K562 (cell line): ENCODE measurements at regions not wholly inside any gene's neighbourhood (a gene's known extent, or its start where the extent isn't known, plus 50 kb on each side); places are given as distances from the start of the nearest gene placed in this dataset.

Experiments
- BRF1 ChIP-seq: IDR thresholded peaks from 3 replicates; pipeline ENCODE4 v1.6.1; 2011; ENCODE audit warnings: borderline replicate concordance, mild to moderate bottlenecking; ENCODE audit not compliant: insufficient read length; ENCODE audit errors: extremely low read depth
- CCAR2 ChIP-seq: fragments of 200-400 bp; formaldehyde crosslinking; IDR thresholded peaks from 2 replicates; pipeline ENCODE4 v1.6.1; 2017; ENCODE audit warnings: mild to moderate bottlenecking, low read depth, low read length
- ETV5 ChIP-seq: sonication (generic); formaldehyde crosslinking; IDR thresholded peaks from 2 replicates; pipeline ENCODE4 v1.4.0; 2020; ENCODE audit warnings: low read depth, mild to moderate bottlenecking, missing genetic modification reagents
- HDAC2 ChIP-seq: fragments of 450-650 bp; IDR thresholded peaks from 2 replicates; pipeline ENCODE4 v1.6.1; 2016; ENCODE audit warnings: mild to moderate bottlenecking
- KLF16 ChIP-seq: IDR thresholded peaks from 2 replicates; pipeline ENCODE4 v1.6.1; 2016; ENCODE audit warnings: antibody characterized with exemption
- NEUROD1 ChIP-seq: fragments of 150-350 bp; IDR thresholded peaks from 2 replicates; pipeline ENCODE4 v1.6.1; 2014; ENCODE audit warnings: borderline replicate concordance, low read length, low read depth; ENCODE audit not compliant: partially characterized antibody
- PHF21A ChIP-seq: fragments of 450-650 bp; IDR thresholded peaks from 2 replicates; pipeline ENCODE4 v1.6.1; 2017; ENCODE audit warnings: low read depth, borderline replicate concordance
- RNF2 ChIP-seq: sonication (generic); IDR thresholded peaks from 2 replicates; pipeline ENCODE4 v1.6.1; 2016
- TBL1XR1 ChIP-seq, 2 experiments: IDR thresholded peaks; 2 replicates each; pipeline ENCODE4 v1.6.1; 2012; ENCODE audit warnings: improper control_type of control experiment in 2 of 2, low read length in 2 of 2, mild to moderate bottlenecking in 1 of 2
- TCF3 ChIP-seq: sonication (generic); formaldehyde crosslinking; IDR thresholded peaks from 2 replicates; pipeline ENCODE4 v1.4.0; 2020; ENCODE audit warnings: mild to moderate bottlenecking, missing genetic modification reagents
- TCF7 ChIP-seq: sonication (generic); IDR thresholded peaks from 2 replicates; pipeline ENCODE4 v1.6.1; 2016; ENCODE audit warnings: antibody characterized with exemption, borderline replicate concordance
- TEAD1 ChIP-seq, 2 experiments: fragments of 450-650 bp in 1 of 2; sonication (generic) in 1 of 2; formaldehyde crosslinking; IDR thresholded peaks; 2 replicates each; pipeline versions ENCODE4 v1.4.0 to v1.8.0; 2020 to 2022; ENCODE audit warnings: mild to moderate bottlenecking in 2 of 2, missing genetic modification reagents in 1 of 2
- THAP12 ChIP-seq: fragments of 250-450 bp; sonication (Bioruptor Pico); IDR thresholded peaks from 2 replicates; pipeline ENCODE4 v1.9.0; 2021; ENCODE audit warnings: mild to moderate bottlenecking, inconsistent platforms
- YY1 ChIP-seq, 3 experiments: IDR thresholded peaks; 2 replicates each; pipeline ENCODE4 v1.6.1; 2011; ENCODE audit warnings: low read length in 2 of 3, mild to moderate bottlenecking in 2 of 3, moderate library complexity in 2 of 3, borderline replicate concordance in 1 of 3, control low read depth in 1 of 3, low read depth in 1 of 3; ENCODE audit not compliant: insufficient read depth in 3 of 3, insufficient replicate concordance in 2 of 3, control insufficient read depth in 1 of 3, insufficient read length in 1 of 3; ENCODE audit errors: extremely low read depth in 1 of 3
- ZBTB12 ChIP-seq: fragments of 250-450 bp; sonication (Bioruptor Pico); IDR thresholded peaks from 2 replicates; pipeline ENCODE4 v1.4.0; 2020
- ZFX ChIP-seq: sonication (generic); formaldehyde crosslinking; IDR thresholded peaks from 2 replicates; pipeline ENCODE4 v1.8.0; 2022; ENCODE audit warnings: mild to moderate bottlenecking, missing genetic modification reagents, moderate library complexity
- TF ChIP-seq, protein P1 (sequence below), 3 experiments: fragments of 200-800 bp in 1 of 3; fragments of 250-450 bp in 1 of 3; fragments of 450-650 bp in 1 of 3; sonication (Bioruptor Pico) in 1 of 3; sonication (Bioruptor generic) in 1 of 3; formaldehyde crosslinking in 1 of 3; IDR thresholded peaks; 2 replicates each; pipeline versions ENCODE4 v1.6.1 to v1.8.0; 2016 to 2022; ENCODE audit warnings: mild to moderate bottlenecking in 2 of 3, missing genetic modification characterization in 2 of 3, missing compliant biosample characterization in 1 of 3, moderate library complexity in 1 of 3

GRCh38 chr5:135271533-135272310, 127.3 kb downstream of the MACROH2A1 start (continued):
- TF ChIP-seq RNF2 (peak; percentile 96), TEAD1 (CRISPR knock-in tag; IDR thresholded peaks at IDR 0.05) (peak; percentile 46 to 83; a peak in 3 of 4 replicates), THAP12 (CRISPR knock-in tag) (no peak), TBL1XR1 (IDR thresholded peaks at IDR 0.05; ENCODE audit: low read length in 2 of 2) (peak in 1 of 2 experiments; percentile 94; a peak in 2 of 4 replicates), KLF16 (peak; percentile 97), YY1 (IDR thresholded peaks at IDR 0.05; ENCODE audit: borderline replicate concordance in 1 of 3, control insufficient read depth in 1 of 3, extremely low read depth in 1 of 3, insufficient read depth in 3 of 3, insufficient read length in 1 of 3, insufficient replicate concordance in 2 of 3, low read depth in 1 of 3, low read length in 2 of 3) (peak in 2 of 3 experiments; percentile 16 to 44), TCF7 (peak; percentile 99), ZFX (CRISPR knock-in tag) (peak; percentile 28; the same call in 1 of the 2 replicates), CCAR2 (no peak), ZBTB12 (CRISPR knock-in tag) (peak; percentile 34; the same call in 1 of the 2 replicates), ETV5 (CRISPR knock-in tag) (peak; percentile 80; the same call in 1 of the 2 replicates), TCF3 (CRISPR knock-in tag) (peak; percentile 99), HDAC2 (peak; percentile 97), BRF1 (no peak), NEUROD1 (peak; percentile 92), PHF21A (peak; percentile 45; the same call in 1 of the 2 replicates)
- TF ChIP-seq, protein P1, sequence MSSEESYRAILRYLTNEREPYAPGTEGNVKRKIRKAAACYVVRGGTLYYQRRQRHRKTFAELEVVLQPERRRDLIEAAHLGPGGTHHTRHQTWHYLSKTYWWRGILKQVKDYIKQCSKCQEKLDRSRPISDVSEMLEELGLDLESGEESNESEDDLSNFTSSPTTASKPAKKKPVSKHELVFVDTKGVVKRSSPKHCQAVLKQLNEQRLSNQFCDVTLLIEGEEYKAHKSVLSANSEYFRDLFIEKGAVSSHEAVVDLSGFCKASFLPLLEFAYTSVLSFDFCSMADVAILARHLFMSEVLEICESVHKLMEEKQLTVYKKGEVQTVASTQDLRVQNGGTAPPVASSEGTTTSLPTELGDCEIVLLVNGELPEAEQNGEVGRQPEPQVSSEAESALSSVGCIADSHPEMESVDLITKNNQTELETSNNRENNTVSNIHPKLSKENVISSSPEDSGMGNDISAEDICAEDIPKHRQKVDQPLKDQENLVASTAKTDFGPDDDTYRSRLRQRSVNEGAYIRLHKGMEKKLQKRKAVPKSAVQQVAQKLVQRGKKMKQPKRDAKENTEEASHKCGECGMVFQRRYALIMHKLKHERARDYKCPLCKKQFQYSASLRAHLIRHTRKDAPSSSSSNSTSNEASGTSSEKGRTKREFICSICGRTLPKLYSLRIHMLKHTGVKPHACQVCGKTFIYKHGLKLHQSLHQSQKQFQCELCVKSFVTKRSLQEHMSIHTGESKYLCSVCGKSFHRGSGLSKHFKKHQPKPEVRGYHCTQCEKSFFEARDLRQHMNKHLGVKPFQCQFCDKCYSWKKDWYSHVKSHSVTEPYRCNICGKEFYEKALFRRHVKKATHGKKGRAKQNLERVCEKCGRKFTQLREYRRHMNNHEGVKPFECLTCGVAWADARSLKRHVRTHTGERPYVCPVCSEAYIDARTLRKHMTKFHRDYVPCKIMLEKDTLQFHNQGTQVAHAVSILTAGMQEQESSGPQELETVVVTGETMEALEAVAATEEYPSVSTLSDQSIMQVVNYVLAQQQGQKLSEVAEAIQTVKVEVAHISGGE (CRISPR knock-in tag; IDR thresholded peaks at IDR 0.05): peak in 1 of 3 experiments; percentile 56; a peak in 1 of 6 replicates
